ENCODE measurements at regions not wholly inside any gene's neighbourhood (a gene's known extent, or its start where the extent isn't known, plus 50 kb on each side); places are given as distances from the start of the nearest gene placed in this dataset.

- Histone ChIP-seq H2BK15ac (ENCODE audit: low read length) (no peak overlapping the region), H2AK5ac (ENCODE audit: low read depth, low read length) (peak overlapping the region; percentile 49), H3K79me1 (ENCODE audit: low read depth, low read length) (no peaks in the 10 kb centered on the region), H3K27me3 (ENCODE audit: control insufficient read depth in 3 of 3, insufficient read depth in 3 of 3, low read depth in 1 of 3, low read length in 3 of 3) (no peaks in the 10 kb centered on the region), H2BK12ac (ENCODE audit: low read length) (no peak overlapping the region), H3K4me1 (ENCODE audit: control insufficient read depth in 2 of 2, insufficient read depth in 1 of 2, low read depth in 1 of 2, low read length in 2 of 2) (peaks cover 10 to 31% of the 10 kb centered on the region in 2 donors), H2AFZ (ENCODE audit: low read length) (no peak overlapping the region), H2BK5ac (ENCODE audit: low read length) (no peak overlapping the region), H3K4me3 (ENCODE audit: low read length in 2 of 2) (no peak overlapping the region), H4K91ac (ENCODE audit: low read depth, low read length, poor library complexity) (no peak overlapping the region), H4K8ac (ENCODE audit: low read depth, low read length) (no peak overlapping the region), H3K4ac (ENCODE audit: low read length) (no peak overlapping the region), H3K36me3 (replicated peaks in 1 of 2; ENCODE audit: control insufficient read depth in 2 of 2, insufficient read depth in 2 of 2, low read length in 2 of 2) (no peaks in the 10 kb centered on the region), H2BK120ac (ENCODE audit: low read depth, low read length) (no peak overlapping the region), H3K27ac (replicated peaks; ENCODE audit: low read length) (no peak overlapping the region), H3K9ac (ENCODE audit: low read depth, low read length, poor library complexity) (no peak overlapping the region), H3K23ac (ENCODE audit: low read depth, low read length, poor library complexity) (no peak overlapping the region), H3K9me3 (replicated peaks in 1 of 2; ENCODE audit: control insufficient read depth in 2 of 2, insufficient read depth in 1 of 2, low read depth in 1 of 2, low read length in 2 of 2) (no peaks in the 10 kb centered on the region), H3K18ac (ENCODE audit: low read length) (peak overlapping the region; percentile 30), H3K4me2 (ENCODE audit: insufficient read depth, low read length, poor library complexity, severe bottlenecking) (no peak overlapping the region), H3K14ac (ENCODE audit: low read length) (no peak overlapping the region)
- DNase-seq (ENCODE audit: low spot score) = no peak
- WGBS, 2 donors (ENCODE audit: extremely low coverage in 2 of 2, insufficient read length in 2 of 2, insufficient replicate concordance in 1 of 2) = no CpG with 5 or more reads among the region's 5 CpGs
Observed at GRCh38 chr15:62453981-62454380, 288.9 kb upstream of the C2CD4B start.

GRCh38 chr15:62454567-62455172, 289.6 kb upstream of the C2CD4B start:
- H3K4me1 ChIP-seq (ENCODE audit: control insufficient read depth in 2 of 2, insufficient read depth in 1 of 2, low read depth in 1 of 2, low read length in 2 of 2) = peaks cover 10 to 29% of the 10 kb centered on the region in 2 donors
- DNase-seq (ENCODE audit: low spot score) = no peak
- WGBS, 2 donors (ENCODE audit: extremely low coverage in 2 of 2, insufficient read length in 2 of 2, insufficient replicate concordance in 1 of 2) = no CpG with 5 or more reads among the region's 6 CpGs

GRCh38 chr15:62455441-62455921, 290.4 kb upstream of the C2CD4B start:
- Histone ChIP-seq H2AK5ac (ENCODE audit: low read depth, low read length) (peak overlapping the region; percentile 82), H3K9me3 (replicated peaks in 1 of 2; ENCODE audit: control insufficient read depth in 2 of 2, insufficient read depth in 1 of 2, low read depth in 1 of 2, low read length in 2 of 2) (no peaks in the 10 kb centered on the region), H3K14ac (ENCODE audit: low read length) (no peak overlapping the region), H3K4me2 (ENCODE audit: insufficient read depth, low read length, poor library complexity, severe bottlenecking) (no peak overlapping the region), H3K4ac (ENCODE audit: low read length) (no peak overlapping the region), H4K91ac (ENCODE audit: low read depth, low read length, poor library complexity) (no peak overlapping the region), H3K27ac (replicated peaks; ENCODE audit: low read length) (no peak overlapping the region), H2BK15ac (ENCODE audit: low read length) (no peak overlapping the region), H3K18ac (ENCODE audit: low read length) (peak overlapping the region; percentile 54), H3K9ac (ENCODE audit: low read depth, low read length, poor library complexity) (no peak overlapping the region), H4K8ac (ENCODE audit: low read depth, low read length) (no peak overlapping the region), H2AFZ (ENCODE audit: low read length) (no peak overlapping the region), H2BK120ac (ENCODE audit: low read depth, low read length) (no peak overlapping the region), H3K23ac (ENCODE audit: low read depth, low read length, poor library complexity) (no peak overlapping the region), H3K4me3 (ENCODE audit: low read length in 2 of 2) (no peak overlapping the region), H3K27me3 (ENCODE audit: control insufficient read depth in 3 of 3, insufficient read depth in 3 of 3, low read depth in 1 of 3, low read length in 3 of 3) (no peaks in the 10 kb centered on the region), H2BK12ac (ENCODE audit: low read length) (no peak overlapping the region), H2BK5ac (ENCODE audit: low read length) (no peak overlapping the region), H3K4me1 (ENCODE audit: control insufficient read depth in 2 of 2, insufficient read depth in 1 of 2, low read depth in 1 of 2, low read length in 2 of 2) (peaks cover 10 to 29% of the 10 kb centered on the region in 2 donors), H3K79me1 (ENCODE audit: low read depth, low read length) (no peaks in the 10 kb centered on the region), H3K36me3 (replicated peaks in 1 of 2; ENCODE audit: control insufficient read depth in 2 of 2, insufficient read depth in 2 of 2, low read length in 2 of 2) (no peaks in the 10 kb centered on the region)
- DNase-seq (ENCODE audit: low spot score) = no peak
- no CpG with 5 or more reads among the region's 12 CpGs for WGBS, 2 donors (ENCODE audit: extremely low coverage in 2 of 2, insufficient read length in 2 of 2, insufficient replicate concordance in 1 of 2)

More at GRCh38 chr15:62454567-62455172, 289.6 kb upstream of the C2CD4B start:
- no peak overlapping the region for H3K14ac ChIP-seq (ENCODE audit: low read length)
- peak overlapping the region; percentile 62 for H2BK15ac ChIP-seq (ENCODE audit: low read length)
- H3K36me3 ChIP-seq (replicated peaks in 1 of 2; ENCODE audit: control insufficient read depth in 2 of 2, insufficient read depth in 2 of 2, low read length in 2 of 2) = no peaks in the 10 kb centered on the region
- no peak overlapping the region for H2AFZ ChIP-seq (ENCODE audit: low read length)
- no peak overlapping the region for H3K4me3 ChIP-seq (ENCODE audit: low read length in 2 of 2)
- H3K27me3 ChIP-seq (ENCODE audit: control insufficient read depth in 3 of 3, insufficient read depth in 3 of 3, low read depth in 1 of 3, low read length in 3 of 3) = no peaks in the 10 kb centered on the region
- H2BK120ac ChIP-seq (ENCODE audit: low read depth, low read length) = no peak overlapping the region
- H3K18ac ChIP-seq (ENCODE audit: low read length) = peak overlapping the region; percentile 30
- H3K9me3 ChIP-seq (replicated peaks in 1 of 2; ENCODE audit: control insufficient read depth in 2 of 2, insufficient read depth in 1 of 2, low read depth in 1 of 2, low read length in 2 of 2) = no peaks in the 10 kb centered on the region
- H3K9ac ChIP-seq (ENCODE audit: low read depth, low read length, poor library complexity) = no peak overlapping the region
- H2BK5ac ChIP-seq (ENCODE audit: low read length) = no peak overlapping the region
- H4K91ac ChIP-seq (ENCODE audit: low read depth, low read length, poor library complexity) = no peak overlapping the region
- H2BK12ac ChIP-seq (ENCODE audit: low read length) = no peak overlapping the region
- no peak overlapping the region for H3K4ac ChIP-seq (ENCODE audit: low read length)
- peak overlapping the region; percentile 49 for H2AK5ac ChIP-seq (ENCODE audit: low read depth, low read length)
- no peak overlapping the region for H3K23ac ChIP-seq (ENCODE audit: low read depth, low read length, poor library complexity)
- H3K4me2 ChIP-seq (ENCODE audit: insufficient read depth, low read length, poor library complexity, severe bottlenecking) = no peak overlapping the region
- no peak overlapping the region for H3K27ac ChIP-seq (replicated peaks; ENCODE audit: low read length)
- no peak overlapping the region for H4K8ac ChIP-seq (ENCODE audit: low read depth, low read length)
- no peaks in the 10 kb centered on the region for H3K79me1 ChIP-seq (ENCODE audit: low read depth, low read length)

GRCh38 chr15:62456011-62456920, 291.2 kb upstream of the C2CD4B start:
- no peak overlapping the region for H2BK12ac ChIP-seq (ENCODE audit: low read length)
- H4K91ac ChIP-seq (ENCODE audit: low read depth, low read length, poor library complexity) = no peak overlapping the region
- H2AFZ ChIP-seq (ENCODE audit: low read length) = no peak overlapping the region
- H3K9ac ChIP-seq (ENCODE audit: low read depth, low read length, poor library complexity) = no peak overlapping the region
- H3K4me1 ChIP-seq (ENCODE audit: control insufficient read depth in 2 of 2, insufficient read depth in 1 of 2, low read depth in 1 of 2, low read length in 2 of 2) = peaks cover 10 to 29% of the 10 kb centered on the region in 2 donors
- H3K36me3 ChIP-seq (replicated peaks in 1 of 2; ENCODE audit: control insufficient read depth in 2 of 2, insufficient read depth in 2 of 2, low read length in 2 of 2) = no peaks in the 10 kb centered on the region
- H3K18ac ChIP-seq (ENCODE audit: low read length) = no peak overlapping the region
- H3K4me3 ChIP-seq (ENCODE audit: low read length in 2 of 2) = no peak overlapping the region
- no peak overlapping the region for H3K4ac ChIP-seq (ENCODE audit: low read length)
- no peaks in the 10 kb centered on the region for H3K9me3 ChIP-seq (replicated peaks in 1 of 2; ENCODE audit: control insufficient read depth in 2 of 2, insufficient read depth in 1 of 2, low read depth in 1 of 2, low read length in 2 of 2)
- H3K27ac ChIP-seq (replicated peaks; ENCODE audit: low read length) = no peak overlapping the region
- no peak overlapping the region for H4K8ac ChIP-seq (ENCODE audit: low read depth, low read length)
- no peak overlapping the region for H2BK15ac ChIP-seq (ENCODE audit: low read length)
- no peak overlapping the region for H2BK5ac ChIP-seq (ENCODE audit: low read length)
- no peak overlapping the region for H3K14ac ChIP-seq (ENCODE audit: low read length)
- no peak overlapping the region for H3K4me2 ChIP-seq (ENCODE audit: insufficient read depth, low read length, poor library complexity, severe bottlenecking)
- WGBS, 2 donors (ENCODE audit: extremely low coverage in 2 of 2, insufficient read length in 2 of 2, insufficient replicate concordance in 1 of 2) = no CpG with 5 or more reads among the region's 11 CpGs
- H3K23ac ChIP-seq (ENCODE audit: low read depth, low read length, poor library complexity) = no peak overlapping the region
- H2AK5ac ChIP-seq (ENCODE audit: low read depth, low read length) = no peak overlapping the region
- DNase-seq (ENCODE audit: low spot score) = no peak
- no peaks in the 10 kb centered on the region for H3K79me1 ChIP-seq (ENCODE audit: low read depth, low read length)
- no peak overlapping the region for H2BK120ac ChIP-seq (ENCODE audit: low read depth, low read length)
- no peaks in the 10 kb centered on the region for H3K27me3 ChIP-seq (ENCODE audit: control insufficient read depth in 3 of 3, insufficient read depth in 3 of 3, low read depth in 1 of 3, low read length in 3 of 3)
